AG10803 (cell line): ENCODE measurements at regions not wholly inside any gene's neighbourhood (a gene's known extent, or its start where the extent isn't known, plus 50 kb on each side); places are given as distances from the start of the nearest gene placed in this dataset.

Experiments used
- DNase-seq: peaks from one replicate; pipeline ENCODE4 v3.0.0; 2010; ENCODE audit warnings: low read depth
- H3K4me3 ChIP-seq: 2 replicates; pipeline ENCODE4 v1.5.1; 2011; ENCODE audit warnings: mild to moderate bottlenecking, low read length, control low read depth
- TF ChIP-seq, protein P1 (sequence below): conservative IDR thresholded peaks from 2 replicates; pipeline ENCODE4 v1.5.1; 2011; ENCODE audit warnings: mild to moderate bottlenecking, low read length, control low read depth, inconsistent platforms

DNA sequence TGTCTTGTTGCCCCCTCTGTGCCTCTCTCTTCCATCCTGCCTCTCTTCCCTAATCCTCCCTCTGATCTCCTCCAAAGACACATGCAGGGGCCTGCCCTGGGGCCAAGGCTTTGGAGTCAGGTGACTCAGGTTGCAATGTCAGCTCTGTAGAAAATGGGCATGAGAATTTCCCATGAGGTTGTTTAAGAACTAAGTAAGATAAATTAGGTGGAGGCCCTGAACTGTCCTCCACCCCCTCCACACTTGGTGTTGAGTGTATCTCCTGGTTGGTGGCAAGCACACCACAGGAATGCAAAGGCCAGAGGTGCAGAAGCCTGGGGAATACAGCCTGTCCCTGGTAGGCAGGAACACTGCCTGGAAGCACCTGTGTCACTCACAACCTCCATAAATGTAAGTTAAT is 63.9 kb upstream of the GRIK3 start:
- DNase-seq: no peak
- TF ChIP-seq, protein P1, sequence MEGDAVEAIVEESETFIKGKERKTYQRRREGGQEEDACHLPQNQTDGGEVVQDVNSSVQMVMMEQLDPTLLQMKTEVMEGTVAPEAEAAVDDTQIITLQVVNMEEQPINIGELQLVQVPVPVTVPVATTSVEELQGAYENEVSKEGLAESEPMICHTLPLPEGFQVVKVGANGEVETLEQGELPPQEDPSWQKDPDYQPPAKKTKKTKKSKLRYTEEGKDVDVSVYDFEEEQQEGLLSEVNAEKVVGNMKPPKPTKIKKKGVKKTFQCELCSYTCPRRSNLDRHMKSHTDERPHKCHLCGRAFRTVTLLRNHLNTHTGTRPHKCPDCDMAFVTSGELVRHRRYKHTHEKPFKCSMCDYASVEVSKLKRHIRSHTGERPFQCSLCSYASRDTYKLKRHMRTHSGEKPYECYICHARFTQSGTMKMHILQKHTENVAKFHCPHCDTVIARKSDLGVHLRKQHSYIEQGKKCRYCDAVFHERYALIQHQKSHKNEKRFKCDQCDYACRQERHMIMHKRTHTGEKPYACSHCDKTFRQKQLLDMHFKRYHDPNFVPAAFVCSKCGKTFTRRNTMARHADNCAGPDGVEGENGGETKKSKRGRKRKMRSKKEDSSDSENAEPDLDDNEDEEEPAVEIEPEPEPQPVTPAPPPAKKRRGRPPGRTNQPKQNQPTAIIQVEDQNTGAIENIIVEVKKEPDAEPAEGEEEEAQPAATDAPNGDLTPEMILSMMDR: no peak
- H3K4me3 ChIP-seq: no peak overlapping the region

DNA sequence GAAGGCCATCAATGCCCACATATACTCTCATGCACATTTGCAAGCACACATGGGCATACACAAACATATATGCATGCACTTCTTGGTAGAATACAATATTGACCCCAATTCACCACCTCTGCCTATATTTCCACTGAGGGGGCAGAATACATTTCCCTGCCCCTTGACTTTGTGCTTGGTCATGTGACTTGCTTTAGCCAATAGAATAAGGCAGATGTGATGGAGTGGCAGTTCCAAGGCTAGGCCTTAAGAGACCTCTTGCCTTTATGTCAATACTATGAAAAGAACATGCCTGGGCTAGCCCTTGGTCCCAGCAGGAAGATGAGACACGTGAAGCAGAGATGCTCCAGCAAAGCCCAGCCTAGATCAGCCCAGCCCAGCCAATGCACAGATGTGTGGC is 66.0 kb upstream of the GRIK3 start:
- no peak for DNase-seq
- TF ChIP-seq, protein P1: no peak
- H3K4me3 ChIP-seq: no peak overlapping the region

DNA sequence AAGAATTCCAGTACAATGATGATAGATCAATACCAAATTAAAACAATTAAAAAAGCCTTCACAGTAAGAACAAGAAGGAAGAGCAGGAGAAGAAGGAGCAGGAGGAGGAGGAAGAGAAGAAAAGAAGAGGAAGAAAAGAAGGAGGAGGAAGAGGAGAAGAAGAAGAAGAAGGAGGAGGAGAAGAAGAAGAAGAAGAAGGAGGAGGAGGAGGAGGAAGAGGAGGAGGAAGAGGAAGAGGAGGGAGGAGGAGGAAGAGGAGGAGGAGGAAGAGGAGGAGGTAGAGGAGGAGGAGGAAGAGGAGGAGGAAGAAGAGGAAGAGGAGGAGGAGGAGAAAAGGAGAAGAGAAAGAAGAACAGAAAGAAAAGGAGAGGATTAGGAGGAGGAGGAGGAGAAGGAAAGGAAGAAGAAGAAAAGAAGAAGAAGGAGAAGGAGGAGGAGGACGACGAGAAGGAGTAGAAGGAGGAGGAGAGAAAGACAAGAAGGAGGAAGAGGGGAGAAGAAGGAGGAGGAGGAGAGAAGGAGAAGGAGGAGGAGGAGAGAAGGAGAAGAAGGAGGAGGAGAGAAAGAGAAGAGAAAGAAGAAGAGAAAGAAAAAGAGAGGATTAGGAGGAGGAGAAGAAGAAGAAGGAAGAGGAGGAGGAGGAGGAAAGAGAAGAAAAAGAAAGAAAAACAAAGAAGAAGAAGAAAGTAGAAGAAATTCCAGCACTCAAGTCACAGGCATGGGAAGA is 68.5 kb upstream of the GRIK3 start:
- H3K4me3 ChIP-seq: no peak overlapping the region
- TF ChIP-seq, protein P1: no peak
- DNase-seq: no peak

GRCh38 chr1:37105911-37106310 is 71.6 kb upstream of the GRIK3 start:
- TF ChIP-seq, protein P1: no peak
- no peak overlapping the region for H3K4me3 ChIP-seq
- no peak for DNase-seq

- H3K4me3 ChIP-seq: no peak overlapping the region
- DNase-seq: no peak
- TF ChIP-seq, protein P1: no peak
These were observed 73.0 kb upstream of the GRIK3 start for GRCh38 chr1:37107153-37107907.

DNA sequence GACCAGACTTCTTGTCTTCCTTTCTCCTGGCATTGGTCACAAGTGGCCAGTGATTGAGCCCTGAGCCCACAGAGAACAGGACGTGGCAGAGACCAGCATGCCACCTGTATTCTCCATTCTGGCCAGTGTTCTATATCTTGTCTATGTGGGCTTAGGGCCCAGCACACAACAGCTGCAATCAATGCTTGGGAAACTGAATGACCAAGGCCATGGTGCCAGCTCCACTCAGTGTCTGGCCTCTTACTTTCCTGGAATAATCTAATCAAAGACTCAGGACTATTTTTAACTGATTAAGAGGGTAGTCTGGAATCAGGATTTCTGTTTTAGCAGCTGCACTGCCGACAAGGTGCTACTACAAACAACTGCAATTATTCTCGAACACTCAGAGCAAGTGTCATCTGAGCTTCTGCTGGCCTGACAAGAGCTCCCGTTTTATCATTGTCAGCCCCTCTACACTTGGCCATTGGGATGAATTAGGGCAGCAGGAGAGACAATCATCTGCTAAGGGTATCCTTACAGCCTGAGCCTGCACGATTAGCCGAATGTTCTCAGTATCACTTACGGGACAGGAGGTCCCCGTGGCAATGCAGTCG is 74.4 kb upstream of the GRIK3 start:
- H3K4me3 ChIP-seq: no peak overlapping the region
- TF ChIP-seq, protein P1: no peak
- DNase-seq: no peak
